ENCODE measurements at regions not wholly inside any gene's neighbourhood (a gene's known extent, or its start where the extent isn't known, plus 50 kb on each side); places are given as distances from the start of the nearest gene placed in this dataset.
A peak's percentile ranks its signal among the peaks of the same experiment; 100 is the strongest.

GRCh38 chr5:105530716-105531261, 1968.2 kb upstream of the NUDT12 start:
- no peak for DNase-seq

DNA sequence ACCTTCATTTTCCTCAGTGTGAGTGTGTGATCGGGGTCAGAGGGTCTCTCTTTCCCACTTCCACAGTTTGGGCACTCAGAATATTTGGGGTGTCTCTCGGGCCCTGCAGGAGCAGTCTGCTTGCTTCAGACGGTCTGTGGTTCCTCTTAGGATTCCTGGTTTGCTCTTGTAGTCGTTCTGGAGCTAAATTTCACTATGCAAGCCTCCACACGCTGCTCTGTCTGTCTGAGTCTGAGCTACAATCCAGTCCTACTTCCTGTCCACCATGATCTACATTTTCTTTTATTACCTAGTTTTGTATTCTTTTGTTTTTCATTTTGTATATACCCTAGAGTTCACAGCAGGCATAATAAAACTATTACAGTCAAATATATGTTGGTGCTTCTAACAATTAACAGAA, 1967.3 kb upstream of the NUDT12 start:
- no peak for DNase-seq

- peak; percentile 13 for DNase-seq
These were observed 1945.9 kb upstream of the NUDT12 start for GRCh38 chr5:105508519-105508918.

- peak; percentile 33 for DNase-seq
These were observed 1944.2 kb upstream of the NUDT12 start for GRCh38 chr5:105506692-105507277.

- peak; percentile 57 for DNase-seq
These were observed 1941.4 kb upstream of the NUDT12 start for GRCh38 chr5:105503950-105504349.

DNA sequence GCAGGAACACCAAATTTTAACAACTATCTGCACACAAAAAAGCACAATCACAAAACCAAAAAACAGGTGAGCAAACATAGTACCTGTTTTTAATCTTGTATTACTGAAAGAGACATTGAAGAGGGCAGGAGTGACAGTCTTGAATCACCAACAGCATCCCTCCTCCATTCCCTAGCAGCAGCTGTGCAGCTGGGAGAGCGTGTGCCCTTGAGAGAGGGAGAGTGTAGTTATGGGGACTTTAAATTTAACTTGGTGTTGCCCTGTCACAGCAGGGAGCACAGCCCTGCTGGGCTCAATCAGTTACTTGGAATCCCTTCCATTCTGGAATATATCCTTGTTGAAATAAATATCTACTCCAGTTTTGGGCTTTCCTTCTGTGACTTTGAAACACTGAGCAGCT, 1938.7 kb upstream of the NUDT12 start:
- no peak for DNase-seq

DNA sequence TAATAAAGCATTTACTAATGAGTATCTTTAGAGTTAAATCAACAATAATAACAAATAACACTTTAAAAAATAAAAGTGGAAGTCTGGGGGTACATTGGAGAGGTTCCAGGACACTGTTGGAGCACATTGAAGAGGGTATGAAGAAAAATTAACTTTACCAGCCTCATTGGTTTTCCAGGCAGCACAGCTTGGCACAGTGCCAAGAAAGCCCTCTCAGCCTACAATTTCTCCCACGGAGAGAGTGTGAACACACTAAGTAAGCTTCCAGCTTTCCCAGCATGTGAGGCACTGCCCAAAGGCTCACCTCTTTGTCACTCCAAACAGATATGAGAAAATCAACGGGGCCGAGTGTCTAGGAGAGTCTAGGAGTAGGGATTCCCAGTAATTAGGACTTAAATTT, 1912.8 kb upstream of the NUDT12 start:
- DNase-seq, result no peak

- DNase-seq, result no peak
These were observed 1899.8 kb upstream of the NUDT12 start for GRCh38 chr5:105462377-105462776.

GRCh38 chr5:105460721-105461120, 1898.1 kb upstream of the NUDT12 start:
- DNase-seq, result no peak

- DNase-seq, result no peak
These were observed 1890.7 kb upstream of the NUDT12 start for GRCh38 chr5:105453216-105453807.

GRCh38 chr5:105448271-105448670, 1885.7 kb upstream of the NUDT12 start:
- no peak for DNase-seq

- DNase-seq, result peak; percentile 33
These were observed 1867.9 kb upstream of the NUDT12 start for GRCh38 chr5:105430516-105430915.

GRCh38 chr5:105428451-105429380, 1866.1 kb upstream of the NUDT12 start:
- peak; percentile 63 for DNase-seq

GRCh38 chr5:105414067-105414466, 1851.5 kb upstream of the NUDT12 start:
- DNase-seq, result no peak

DNA sequence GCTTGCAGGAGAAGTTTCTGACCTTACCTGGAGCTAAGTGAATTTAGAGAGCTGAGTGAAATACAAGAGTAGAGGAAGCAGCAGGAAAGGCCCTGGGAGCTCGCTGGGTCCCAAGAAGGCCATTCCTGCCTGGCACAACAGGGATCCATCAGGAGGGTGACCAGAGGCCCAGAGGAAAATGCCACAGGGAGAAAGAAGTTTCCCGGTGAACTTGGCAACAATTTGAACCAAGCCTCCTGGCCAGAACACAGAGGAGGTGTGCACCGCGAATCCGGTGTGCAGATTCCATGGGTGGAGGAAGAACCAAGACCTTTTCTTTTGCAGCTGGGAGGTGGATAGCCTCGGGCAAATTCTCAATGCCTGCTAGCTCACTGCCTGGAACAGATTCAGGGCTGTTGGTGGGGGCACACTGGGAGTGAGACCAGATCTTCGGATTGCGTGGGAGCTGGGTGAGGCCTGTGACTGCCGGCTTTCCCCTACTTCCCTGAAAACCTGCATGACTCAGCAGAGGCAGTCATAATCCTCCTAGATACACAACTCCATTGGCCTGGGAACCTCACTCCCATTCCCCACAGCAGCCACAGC, 1850.9 kb upstream of the NUDT12 start:
- no peak for DNase-seq

GRCh38 chr5:105409695-105410094, 1847.1 kb upstream of the NUDT12 start:
- DNase-seq, result no peak

- DNase-seq, result no peak
These were observed 1844.6 kb upstream of the NUDT12 start for GRCh38 chr5:105407200-105407599.

GRCh38 chr5:105397749-105398148, 1835.2 kb upstream of the NUDT12 start:
- DNase-seq, result no peak

GRCh38 chr5:105392710-105393149, 1830.1 kb upstream of the NUDT12 start:
- DNase-seq, result no peak

DNA sequence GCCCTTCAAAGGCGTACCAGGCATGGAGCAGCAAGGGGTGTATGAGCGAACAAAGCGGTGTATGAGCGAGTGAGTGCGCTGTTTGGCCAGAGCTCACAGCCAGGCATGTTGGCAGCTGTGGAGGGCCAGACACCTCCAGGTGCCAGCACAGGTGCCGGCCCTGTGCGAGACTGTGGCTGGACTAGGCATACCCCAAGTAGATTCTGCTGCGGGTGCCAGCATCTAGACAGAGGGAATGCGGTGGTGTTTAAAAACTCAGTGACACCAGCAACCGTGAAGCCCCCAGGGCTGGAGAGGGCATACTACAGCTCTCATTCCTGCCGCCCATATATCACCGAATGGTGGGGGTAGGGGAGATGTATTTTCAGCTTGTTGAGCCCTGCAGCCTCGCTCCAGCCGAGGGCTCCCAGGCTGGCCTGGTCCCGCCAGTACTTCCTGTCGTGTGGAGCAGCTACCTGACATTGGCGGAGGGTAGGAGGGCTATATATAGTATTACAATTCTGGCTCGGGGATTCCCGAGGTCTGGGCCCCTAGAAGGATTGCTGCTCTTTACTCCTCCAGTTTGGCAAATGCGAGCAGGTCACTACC, 1829.6 kb upstream of the NUDT12 start:
- no peak for DNase-seq

GRCh38 chr5:105380126-105380525, 1817.5 kb upstream of the NUDT12 start:
- DNase-seq, result no peak

- no peak for DNase-seq
These were observed 1808.6 kb upstream of the NUDT12 start for GRCh38 chr5:105371169-105371568.

Measured in fibroblast of skin of back (primary cell).